A172 (cell line): ENCODE measurements at regions not wholly inside any gene's neighbourhood (a gene's known extent, or its start where the extent isn't known, plus 50 kb on each side); places are given as distances from the start of the nearest gene placed in this dataset.

ENCODE experiments used
- DNase-seq: peaks from one replicate; pipeline ENCODE4 v3.0.0-alpha.2; 2015; ENCODE audit warnings: low spot score

- DNase-seq = no peak
Measured at GRCh38 chr6:139687055-139687454, 312.6 kb upstream of the CITED2 start.

GRCh38 chr6:139686308-139686707 lies 311.9 kb upstream of the CITED2 start:
- DNase-seq = no peak

- DNase-seq = no peak
Measured at GRCh38 chr6:139685009-139685408, 310.6 kb upstream of the CITED2 start.

- DNase-seq = no peak
Measured at GRCh38 chr6:139680819-139681218, 306.4 kb upstream of the CITED2 start.

GRCh38 chr6:139679516-139680179 lies 305.2 kb upstream of the CITED2 start:
- DNase-seq = no peak

GRCh38 chr6:139676718-139677117 lies 302.3 kb upstream of the CITED2 start:
- no peak for DNase-seq

GRCh38 chr6:139666284-139666683 lies 291.8 kb upstream of the CITED2 start:
- DNase-seq = no peak

- no peak for DNase-seq
Measured at GRCh38 chr6:139663996-139664395, 289.5 kb upstream of the CITED2 start.

- DNase-seq = no peak
Measured at GRCh38 chr6:139659711-139660110, 285.3 kb upstream of the CITED2 start.

GRCh38 chr6:139659196-139659595 lies 284.7 kb upstream of the CITED2 start:
- no peak for DNase-seq

- no peak for DNase-seq
Measured at GRCh38 chr6:139657119-139657518, 282.7 kb upstream of the CITED2 start.

GRCh38 chr6:139655783-139656705 lies 281.6 kb upstream of the CITED2 start:
- no peak for DNase-seq

- no peak for DNase-seq
Measured at GRCh38 chr6:139654888-139655782, 280.7 kb upstream of the CITED2 start.

GRCh38 chr6:139654309-139654708 lies 279.9 kb upstream of the CITED2 start:
- DNase-seq = no peak

- DNase-seq = no peak
Measured at GRCh38 chr6:139653111-139653510, 278.7 kb upstream of the CITED2 start.

GRCh38 chr6:139650941-139651340 lies 276.5 kb upstream of the CITED2 start:
- DNase-seq = no peak

GRCh38 chr6:139649732-139650131 lies 275.3 kb upstream of the CITED2 start:
- DNase-seq = no peak

GRCh38 chr6:139649128-139649527 lies 274.7 kb upstream of the CITED2 start:
- no peak for DNase-seq

GRCh38 chr6:139648430-139649000 lies 274.1 kb upstream of the CITED2 start:
- DNase-seq = no peak

- DNase-seq = no peak
Measured at GRCh38 chr6:139647841-139648240, 273.4 kb upstream of the CITED2 start.

GRCh38 chr6:139647016-139647415 lies 272.6 kb upstream of the CITED2 start:
- DNase-seq = no peak

- DNase-seq = no peak
Measured at GRCh38 chr6:139644821-139645220, 270.4 kb upstream of the CITED2 start.
